ENCODE measurements at regions not wholly inside any gene's neighbourhood (a gene's known extent, or its start where the extent isn't known, plus 50 kb on each side); places are given as distances from the start of the nearest gene placed in this dataset.

GRCh38 chr2:53559302-53559966, 208.2 kb upstream of the CHAC2 start:
- Histone ChIP-seq H2BK15ac (ENCODE audit: low read length) (no peak overlapping the region), H2BK120ac (ENCODE audit: low read depth, low read length) (no peak overlapping the region), H3K79me1 (ENCODE audit: low read depth, low read length) (no peaks in the 10 kb centered on the region), H3K14ac (ENCODE audit: low read length) (no peak overlapping the region), H3K4me3 (ENCODE audit: low read length in 2 of 2) (no peak overlapping the region), H3K9ac (ENCODE audit: low read depth, low read length, poor library complexity) (no peak overlapping the region), H2AK5ac (ENCODE audit: low read depth, low read length) (no peak overlapping the region), H2BK12ac (ENCODE audit: low read length) (no peak overlapping the region), H4K8ac (ENCODE audit: low read depth, low read length) (no peak overlapping the region), H3K18ac (ENCODE audit: low read length) (no peak overlapping the region), H3K27me3 (ENCODE audit: control insufficient read depth in 3 of 3, insufficient read depth in 3 of 3, low read depth in 1 of 3, low read length in 3 of 3) (no peaks in the 10 kb centered on the region), H3K4me2 (ENCODE audit: insufficient read depth, low read length, poor library complexity, severe bottlenecking) (no peak overlapping the region), H3K23ac (ENCODE audit: low read depth, low read length, poor library complexity) (no peak overlapping the region), H2AFZ (ENCODE audit: low read length) (no peak overlapping the region), H3K27ac (replicated peaks; ENCODE audit: low read length) (no peak overlapping the region), H2BK5ac (ENCODE audit: low read length) (no peak overlapping the region), H4K91ac (ENCODE audit: low read depth, low read length, poor library complexity) (no peak overlapping the region), H3K4me1 (ENCODE audit: control insufficient read depth in 2 of 2, insufficient read depth in 1 of 2, low read depth in 1 of 2, low read length in 2 of 2) (no peaks in the 10 kb centered on the region), H3K4ac (ENCODE audit: low read length) (no peak overlapping the region), H3K9me3 (replicated peaks in 1 of 2; ENCODE audit: control insufficient read depth in 2 of 2, insufficient read depth in 1 of 2, low read depth in 1 of 2, low read length in 2 of 2) (peaks cover 0 to 2% of the 10 kb centered on the region in 2 donors), H3K36me3 (replicated peaks in 1 of 2; ENCODE audit: control insufficient read depth in 2 of 2, insufficient read depth in 2 of 2, low read length in 2 of 2) (no peaks in the 10 kb centered on the region)
- WGBS, 2 donors (ENCODE audit: extremely low coverage in 2 of 2, insufficient read length in 2 of 2, insufficient replicate concordance in 1 of 2) = no CpG with 5 or more reads among the region's 2 CpGs
- DNase-seq (ENCODE audit: low spot score) = no peak

- Histone ChIP-seq H3K27me3 (ENCODE audit: control insufficient read depth in 3 of 3, insufficient read depth in 3 of 3, low read depth in 1 of 3, low read length in 3 of 3) (no peaks in the 10 kb centered on the region), H3K18ac (ENCODE audit: low read length) (no peak overlapping the region), H3K4me1 (ENCODE audit: control insufficient read depth in 2 of 2, insufficient read depth in 1 of 2, low read depth in 1 of 2, low read length in 2 of 2) (no peaks in the 10 kb centered on the region), H3K9me3 (replicated peaks in 1 of 2; ENCODE audit: control insufficient read depth in 2 of 2, insufficient read depth in 1 of 2, low read depth in 1 of 2, low read length in 2 of 2) (peaks cover 0 to 2% of the 10 kb centered on the region in 2 donors), H2BK15ac (ENCODE audit: low read length) (no peak overlapping the region), H4K91ac (ENCODE audit: low read depth, low read length, poor library complexity) (no peak overlapping the region), H2BK12ac (ENCODE audit: low read length) (no peak overlapping the region), H3K79me1 (ENCODE audit: low read depth, low read length) (no peaks in the 10 kb centered on the region), H4K8ac (ENCODE audit: low read depth, low read length) (no peak overlapping the region), H3K4ac (ENCODE audit: low read length) (no peak overlapping the region), H2BK120ac (ENCODE audit: low read depth, low read length) (no peak overlapping the region), H3K36me3 (replicated peaks in 1 of 2; ENCODE audit: control insufficient read depth in 2 of 2, insufficient read depth in 2 of 2, low read length in 2 of 2) (no peaks in the 10 kb centered on the region), H3K27ac (replicated peaks; ENCODE audit: low read length) (no peak overlapping the region), H2BK5ac (ENCODE audit: low read length) (no peak overlapping the region), H2AFZ (ENCODE audit: low read length) (no peak overlapping the region), H2AK5ac (ENCODE audit: low read depth, low read length) (no peak overlapping the region), H3K14ac (ENCODE audit: low read length) (no peak overlapping the region), H3K9ac (ENCODE audit: low read depth, low read length, poor library complexity) (no peak overlapping the region), H3K4me3 (ENCODE audit: low read length in 2 of 2) (no peak overlapping the region), H3K4me2 (ENCODE audit: insufficient read depth, low read length, poor library complexity, severe bottlenecking) (no peak overlapping the region), H3K23ac (ENCODE audit: low read depth, low read length, poor library complexity) (no peak overlapping the region)
- DNase-seq (ENCODE audit: low spot score) = no peak
- no CpG with 5 or more reads among the region's 2 CpGs for WGBS, 2 donors (ENCODE audit: extremely low coverage in 2 of 2, insufficient read length in 2 of 2, insufficient replicate concordance in 1 of 2)
Observed at GRCh38 chr2:53558867-53559266, 208.7 kb upstream of the CHAC2 start.

- Histone ChIP-seq H3K36me3 (replicated peaks in 1 of 2; ENCODE audit: control insufficient read depth in 2 of 2, insufficient read depth in 2 of 2, low read length in 2 of 2) (no peaks in the 10 kb centered on the region), H3K9ac (ENCODE audit: low read depth, low read length, poor library complexity) (no peak overlapping the region), H3K79me1 (ENCODE audit: low read depth, low read length) (no peaks in the 10 kb centered on the region)
Observed at GRCh38 chr2:53549497-53549896, 218.1 kb upstream of the CHAC2 start.

GRCh38 chr2:53545604-53546003, 222.0 kb upstream of the CHAC2 start:
- Histone ChIP-seq H3K4ac (ENCODE audit: low read length) (no peak overlapping the region), H2BK5ac (ENCODE audit: low read length) (no peak overlapping the region), H3K4me3 (ENCODE audit: low read length in 2 of 2) (no peak overlapping the region), H3K9ac (ENCODE audit: low read depth, low read length, poor library complexity) (no peak overlapping the region), H3K27ac (replicated peaks; ENCODE audit: low read length) (no peak overlapping the region), H3K14ac (ENCODE audit: low read length) (no peak overlapping the region), H3K36me3 (replicated peaks in 1 of 2; ENCODE audit: control insufficient read depth in 2 of 2, insufficient read depth in 2 of 2, low read length in 2 of 2) (no peaks in the 10 kb centered on the region), H2BK15ac (ENCODE audit: low read length) (no peak overlapping the region), H3K4me1 (ENCODE audit: control insufficient read depth in 2 of 2, insufficient read depth in 1 of 2, low read depth in 1 of 2, low read length in 2 of 2) (no peaks in the 10 kb centered on the region), H3K9me3 (replicated peaks in 1 of 2; ENCODE audit: control insufficient read depth in 2 of 2, insufficient read depth in 1 of 2, low read depth in 1 of 2, low read length in 2 of 2) (no peaks in the 10 kb centered on the region), H3K27me3 (ENCODE audit: control insufficient read depth in 3 of 3, insufficient read depth in 3 of 3, low read depth in 1 of 3, low read length in 3 of 3) (no peaks in the 10 kb centered on the region), H4K8ac (ENCODE audit: low read depth, low read length) (no peak overlapping the region), H2BK120ac (ENCODE audit: low read depth, low read length) (no peak overlapping the region), H3K18ac (ENCODE audit: low read length) (no peak overlapping the region), H2AFZ (ENCODE audit: low read length) (no peak overlapping the region), H2BK12ac (ENCODE audit: low read length) (no peak overlapping the region), H3K79me1 (ENCODE audit: low read depth, low read length) (no peaks in the 10 kb centered on the region), H4K91ac (ENCODE audit: low read depth, low read length, poor library complexity) (no peak overlapping the region), H3K4me2 (ENCODE audit: insufficient read depth, low read length, poor library complexity, severe bottlenecking) (no peak overlapping the region), H3K23ac (ENCODE audit: low read depth, low read length, poor library complexity) (no peak overlapping the region), H2AK5ac (ENCODE audit: low read depth, low read length) (no peak overlapping the region)
- DNase-seq (ENCODE audit: low spot score) = no peak
- WGBS, 2 donors (ENCODE audit: extremely low coverage in 2 of 2, insufficient read length in 2 of 2, insufficient replicate concordance in 1 of 2) = no CpG with 5 or more reads among the region's 4 CpGs

More at GRCh38 chr2:53549497-53549896, 218.1 kb upstream of the CHAC2 start:
- Histone ChIP-seq H3K27me3 (ENCODE audit: control insufficient read depth in 3 of 3, insufficient read depth in 3 of 3, low read depth in 1 of 3, low read length in 3 of 3) (no peaks in the 10 kb centered on the region), H3K4me1 (ENCODE audit: control insufficient read depth in 2 of 2, insufficient read depth in 1 of 2, low read depth in 1 of 2, low read length in 2 of 2) (no peaks in the 10 kb centered on the region), H2BK15ac (ENCODE audit: low read length) (no peak overlapping the region), H3K27ac (replicated peaks; ENCODE audit: low read length) (no peak overlapping the region), H2BK12ac (ENCODE audit: low read length) (peak overlapping the region; percentile 42), H4K8ac (ENCODE audit: low read depth, low read length) (no peak overlapping the region), H2BK5ac (ENCODE audit: low read length) (no peak overlapping the region), H4K91ac (ENCODE audit: low read depth, low read length, poor library complexity) (no peak overlapping the region), H3K23ac (ENCODE audit: low read depth, low read length, poor library complexity) (no peak overlapping the region), H3K4ac (ENCODE audit: low read length) (no peak overlapping the region), H2AK5ac (ENCODE audit: low read depth, low read length) (no peak overlapping the region), H3K14ac (ENCODE audit: low read length) (no peak overlapping the region), H3K4me2 (ENCODE audit: insufficient read depth, low read length, poor library complexity, severe bottlenecking) (no peak overlapping the region), H3K4me3 (ENCODE audit: low read length in 2 of 2) (no peak overlapping the region), H2BK120ac (ENCODE audit: low read depth, low read length) (no peak overlapping the region), H3K9me3 (replicated peaks in 1 of 2; ENCODE audit: control insufficient read depth in 2 of 2, insufficient read depth in 1 of 2, low read depth in 1 of 2, low read length in 2 of 2) (no peaks in the 10 kb centered on the region), H2AFZ (ENCODE audit: low read length) (no peak overlapping the region), H3K18ac (ENCODE audit: low read length) (peak overlapping the region; percentile 19)
- no peak for DNase-seq (ENCODE audit: low spot score)
- no CpG with 5 or more reads among the region's 4 CpGs for WGBS, 2 donors (ENCODE audit: extremely low coverage in 2 of 2, insufficient read length in 2 of 2, insufficient replicate concordance in 1 of 2)

Measured in neuronal stem cell (in vitro differentiated cells).